Heart left ventricle (tissue), 16 donors: ENCODE measurements at regions not wholly inside any gene's neighbourhood (a gene's known extent, or its start where the extent isn't known, plus 50 kb on each side); places are given as distances from the start of the nearest gene placed in this dataset.

Experiments
- ATAC-seq, 4 donors: fragments of 200-7000 bp; cut with Tn5 transposase; one replicate each; pipeline ENCODE4 v1.9.1; 2020 to 2022; ENCODE audit warnings: moderate library complexity in 4 of 4, mild to moderate bottlenecking in 3 of 4, moderate number of reproducible peaks in 1 of 4
- DNase-seq, 5 donors: peaks; one replicate each; pipeline ENCODE4 v3.0.0-alpha.2; 2020
- H3K27ac ChIP-seq, 12 donors: fragments of 200-600 bp; sonication (generic) in 4 of 12; one replicate each; pipeline versions ENCODE4 v1.5.0 to v1.8.0; 2016 to 2022; ENCODE audit warnings: mild to moderate bottlenecking in 2 of 12
- H3K27me3 ChIP-seq, 9 donors: fragments of 200-600 bp; sonication (generic) in 2 of 9; one replicate each; pipeline versions ENCODE4 v1.5.1 to v1.8.0; 2016 to 2022; ENCODE audit warnings: mild to moderate bottlenecking in 3 of 9
- H3K36me3 ChIP-seq, 9 donors: fragments of 200-600 bp; sonication (generic) in 2 of 9; one replicate each; pipeline versions ENCODE4 v1.5.0 to v1.8.0; 2018 to 2022; ENCODE audit warnings: mild to moderate bottlenecking in 2 of 9
- H3K4me1 ChIP-seq, 12 donors: fragments of 200-600 bp; sonication (generic) in 4 of 12; one replicate each; pipeline versions ENCODE4 v1.5.0 to v1.8.0; 2016 to 2022; ENCODE audit warnings: mild to moderate bottlenecking in 3 of 12
- H3K4me3 ChIP-seq, 12 donors: fragments of 200-600 bp; sonication (generic) in 4 of 12; one replicate each; pipeline versions ENCODE4 v1.5.0 to v1.8.0; 2017 to 2022; ENCODE audit warnings: mild to moderate bottlenecking in 9 of 12, moderate library complexity in 4 of 12
- H3K9me3 ChIP-seq, 12 donors: fragments of 200-600 bp; sonication (generic) in 4 of 12; one replicate each; pipeline versions ENCODE4 v1.5.0 to v1.8.0; 2016 to 2022; ENCODE audit warnings: mild to moderate bottlenecking in 1 of 12
- POLR2A ChIP-seq, 2 donors: fragments of 450-650 bp; IDR thresholded peaks; one replicate each; pipeline ENCODE4 v1.6.1; 2017; ENCODE audit warnings: antibody characterized with exemption in 2 of 2, mild to moderate bottlenecking in 2 of 2, moderate library complexity in 2 of 2
- WGBS, 4 donors: extraction: QIAGEN DNeasy Blood & Tissue Kit in 2 of 4; methylation state at CpG; one replicate each; pipeline versions ENCODE4 v1.1.5 to v1.1.7; 2013 to 2018; 5-methylcytosine and 5-hydroxymethylcytosine counted together
- intact Hi-C, 10 donors: fragments of 100-400 bp; cut with DNase I; formaldehyde crosslinking; loops; one replicate each; pipeline versions ENCODE4 v1.11.1 to v1.14.2; 2022
- TF ChIP-seq, protein P1 (sequence below), 12 donors: fragments of 200-600 bp; sonication (generic) in 4 of 12; IDR thresholded peaks; one replicate each; pipeline versions ENCODE4 v1.5.0 to v1.8.0; 2018 to 2022; ENCODE audit warnings: antibody characterized with exemption in 12 of 12, mild to moderate bottlenecking in 5 of 12
- donor health status: ischemic (EF 13 %, LVEDD 7.1; RV severe dilation, severe dysfunction).
- donor health status: healthy with polysubstance abuse.
- donor health status: DM: no; HTN: yes; CAD: no.
- donor health status: DM: no; HTN: no; CAD: no.
- donor health status: ischemic (EF 25% LVEDD 6.9; RV normal size, moderate dysfunction).
- donor health status: ischemic (EF 25% LVEDD 5.7; RV mildly dilated, moderate dysfunction).
- donor health status: healthy.
- donor health status: DM: yes; HTN: yes; CAD: no.
- donor health status: ischemic (EF 35%, LVEDD 5.7; RV mildly dilated, moderate dysfunction).
- donor health status: nonischemic (EF 11% LVEDD 7.7; RV severe dilation, severe dysfunction).
- donor health status: DM: yes; HTN: yes; CAD: no.
- donor health status: PGD.
- donor health status: ischemic (EF 29% LVEDD 5.4; RV normal size, mild dysfunction).
- donor health status: nonischemic (EF 23%, LVEDD 6.1; RV moderate dilation, normal function).

DNA sequence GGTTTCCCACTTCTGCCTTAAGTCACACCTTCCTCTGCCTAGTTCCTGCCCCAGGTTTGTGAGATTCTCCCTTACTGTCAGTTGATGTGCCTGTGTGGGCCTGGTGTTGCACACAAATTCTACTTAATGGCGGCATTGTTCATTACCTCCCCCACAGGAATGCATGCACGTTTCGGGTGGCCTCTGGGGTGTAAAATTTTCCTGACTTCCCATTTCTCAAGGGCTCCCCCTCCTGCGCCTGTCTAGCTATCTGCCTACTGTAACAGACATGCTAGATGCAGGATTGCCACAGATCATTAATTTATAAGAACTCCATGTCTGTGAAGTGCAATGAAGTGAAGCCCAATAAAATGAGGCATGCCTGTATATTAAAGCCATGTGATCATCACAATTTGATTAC, 1466.3 kb downstream of the PCDH9 start:
- H3K36me3 ChIP-seq = no peaks in the 10 kb centered on the region
- H3K27me3 ChIP-seq = no peaks in the 10 kb centered on the region
- H3K27ac ChIP-seq = no peak overlapping the region
- WGBS, 4 donors = 65 to 74% (median 70%) methylated on average over 4 of the region's 4 CpGs
- intact Hi-C loops = no loop called here
- no peak overlapping the region for H3K4me3 ChIP-seq
- ATAC-seq (no peak), DNase-seq (no peak)
- H3K4me1 ChIP-seq = no peaks in the 10 kb centered on the region
- H3K9me3 ChIP-seq = peaks cover 0 to 17% (median 8%) of the 10 kb centered on the region in 12 donors
- no peak for TF ChIP-seq POLR2A (IDR thresholded peaks at IDR 0.05)
- TF ChIP-seq, protein P1, sequence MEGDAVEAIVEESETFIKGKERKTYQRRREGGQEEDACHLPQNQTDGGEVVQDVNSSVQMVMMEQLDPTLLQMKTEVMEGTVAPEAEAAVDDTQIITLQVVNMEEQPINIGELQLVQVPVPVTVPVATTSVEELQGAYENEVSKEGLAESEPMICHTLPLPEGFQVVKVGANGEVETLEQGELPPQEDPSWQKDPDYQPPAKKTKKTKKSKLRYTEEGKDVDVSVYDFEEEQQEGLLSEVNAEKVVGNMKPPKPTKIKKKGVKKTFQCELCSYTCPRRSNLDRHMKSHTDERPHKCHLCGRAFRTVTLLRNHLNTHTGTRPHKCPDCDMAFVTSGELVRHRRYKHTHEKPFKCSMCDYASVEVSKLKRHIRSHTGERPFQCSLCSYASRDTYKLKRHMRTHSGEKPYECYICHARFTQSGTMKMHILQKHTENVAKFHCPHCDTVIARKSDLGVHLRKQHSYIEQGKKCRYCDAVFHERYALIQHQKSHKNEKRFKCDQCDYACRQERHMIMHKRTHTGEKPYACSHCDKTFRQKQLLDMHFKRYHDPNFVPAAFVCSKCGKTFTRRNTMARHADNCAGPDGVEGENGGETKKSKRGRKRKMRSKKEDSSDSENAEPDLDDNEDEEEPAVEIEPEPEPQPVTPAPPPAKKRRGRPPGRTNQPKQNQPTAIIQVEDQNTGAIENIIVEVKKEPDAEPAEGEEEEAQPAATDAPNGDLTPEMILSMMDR (IDR thresholded peaks at IDR 0.05) = no peak

DNA sequence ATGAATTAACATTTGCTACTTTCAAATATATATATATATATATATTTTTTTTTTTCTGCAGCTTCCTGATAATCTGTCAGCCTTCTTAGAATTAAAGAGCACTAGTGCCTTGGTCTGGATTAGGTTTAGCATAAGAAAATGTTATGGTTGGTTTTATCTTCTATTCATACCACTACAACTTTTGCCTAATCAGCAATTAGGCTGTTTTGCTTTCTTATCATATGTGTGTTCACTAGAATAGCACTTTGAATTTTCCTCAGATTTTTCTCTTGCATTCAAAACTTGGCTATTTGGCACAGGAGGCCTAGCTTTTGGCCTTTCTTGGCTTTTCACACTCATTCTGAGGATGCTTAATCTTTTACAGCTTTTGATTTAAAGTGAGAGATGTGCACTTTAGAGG, 1468.1 kb downstream of the PCDH9 start:
- H3K36me3 ChIP-seq = no peaks in the 10 kb centered on the region
- ATAC-seq = no peak
- H3K4me3 ChIP-seq = no peak overlapping the region
- intact Hi-C loops = no loop called here
- H3K27ac ChIP-seq = no peak overlapping the region
- DNase-seq = no peak
- TF ChIP-seq, protein P1 (IDR thresholded peaks at IDR 0.05) = no peak
- no peak for TF ChIP-seq POLR2A (IDR thresholded peaks at IDR 0.05)
- H3K9me3 ChIP-seq = peaks cover 0 to 27% (median 12%) of the 10 kb centered on the region in 12 donors
- H3K27me3 ChIP-seq = no peaks in the 10 kb centered on the region
- no peaks in the 10 kb centered on the region for H3K4me1 ChIP-seq

DNA sequence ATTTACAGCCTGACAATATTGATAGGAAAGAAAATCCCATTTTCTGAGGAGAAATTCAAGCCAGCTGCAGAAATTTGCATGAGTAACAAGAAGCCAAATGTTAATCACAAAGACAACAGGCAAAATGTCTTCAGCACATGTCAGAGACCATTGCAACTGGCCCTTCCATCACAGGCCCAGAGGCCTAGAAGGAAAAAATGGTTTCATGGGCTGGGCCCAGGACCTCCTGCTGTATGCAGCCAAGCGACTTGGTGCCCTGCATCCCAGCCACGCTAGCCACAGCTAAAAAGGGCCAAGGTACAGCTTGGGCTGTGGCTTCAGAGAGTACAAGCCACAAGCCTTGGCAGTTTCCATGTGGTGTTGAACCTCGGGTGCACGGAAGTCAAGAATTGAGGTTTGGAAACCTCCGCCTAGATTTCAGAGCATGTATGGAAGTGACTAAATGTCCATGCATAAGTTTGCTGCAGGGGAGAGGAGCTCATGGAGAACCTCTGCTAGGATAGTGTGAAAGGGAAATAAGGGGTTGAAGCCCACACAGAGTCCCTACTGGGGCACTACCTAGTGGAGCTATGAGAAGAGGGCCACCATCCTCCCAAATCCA, 1474.0 kb downstream of the PCDH9 start:
- H3K4me1 ChIP-seq = no peaks in the 10 kb centered on the region
- DNase-seq (no peak), ATAC-seq (no peak)
- intact Hi-C loops = no loop called here
- WGBS, 4 donors = 74 to 86% (median 80%) methylated on average over 5 of the region's 5 CpGs
- H3K27ac ChIP-seq = no peak overlapping the region
- no peak overlapping the region for H3K4me3 ChIP-seq
- H3K27me3 ChIP-seq = no peaks in the 10 kb centered on the region
- H3K36me3 ChIP-seq = no peaks in the 10 kb centered on the region
- TF ChIP-seq POLR2A (IDR thresholded peaks at IDR 0.05) = no peak
- TF ChIP-seq, protein P1 (IDR thresholded peaks at IDR 0.05) = no peak
- peaks cover 0 to 33% (median 12%) of the 10 kb centered on the region in 12 donors for H3K9me3 ChIP-seq

DNA sequence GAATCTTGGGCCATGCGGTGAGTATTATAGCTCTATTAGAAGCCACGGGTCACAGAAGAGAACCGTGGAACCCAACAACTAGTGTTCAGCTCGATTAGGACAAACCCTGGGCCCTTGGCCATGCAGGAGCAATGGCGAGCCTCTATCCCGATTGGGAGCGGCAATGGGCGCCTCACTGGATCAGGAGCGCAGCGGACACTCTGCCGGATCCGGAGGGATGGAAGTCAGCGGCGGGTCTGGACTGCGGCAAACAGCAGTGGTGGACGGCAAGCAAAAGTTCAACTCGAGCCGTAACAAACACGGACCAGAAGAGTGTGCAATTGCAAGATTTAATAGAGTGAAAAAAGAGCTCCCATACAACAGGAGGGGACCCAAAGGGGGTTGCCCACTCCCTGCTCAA, 1481.9 kb downstream of the PCDH9 start:
- no peaks in the 10 kb centered on the region for H3K4me1 ChIP-seq
- intact Hi-C loops = no loop called here
- H3K27me3 ChIP-seq = no peaks in the 10 kb centered on the region
- 90 to 95% (median 94%) methylated on average over 18 to 19 of the region's 19 CpGs for WGBS, 4 donors
- ATAC-seq (no peak), DNase-seq (no peak)
- H3K27ac ChIP-seq = no peak overlapping the region
- H3K36me3 ChIP-seq = no peaks in the 10 kb centered on the region
- TF ChIP-seq, protein P1 (IDR thresholded peaks at IDR 0.05) = no peak
- TF ChIP-seq POLR2A (IDR thresholded peaks at IDR 0.05) = no peak
- H3K9me3 ChIP-seq = peaks cover 0 to 11% (median 0%) of the 10 kb centered on the region in 12 donors
- no peak overlapping the region for H3K4me3 ChIP-seq
